HL-60 (cell line): ENCODE measurements at regions not wholly inside any gene's neighbourhood (a gene's known extent, or its start where the extent isn't known, plus 50 kb on each side); places are given as distances from the start of the nearest gene placed in this dataset.

Source experiments
- DNase-seq, 2 experiments: peaks; one replicate each; pipeline ENCODE4 v3.0.0-alpha.2; 2010 to 2020; ENCODE audit warnings: low read depth in 1 of 2, low spot score in 1 of 2
- H3K27ac ChIP-seq: fragments of 250-450 bp; sonication (Bioruptor Pico); replicated peaks from 2 replicates; pipeline ENCODE4 v1.5.1; 2020; ENCODE audit warnings: mild to moderate bottlenecking, moderate library complexity
- H3K27me3 ChIP-seq: fragments of 250-450 bp; sonication (Bioruptor Pico); 2 replicates; pipeline ENCODE4 v1.5.1; 2021; ENCODE audit warnings: mild to moderate bottlenecking, moderate library complexity; ENCODE audit not compliant: insufficient read depth, poor library complexity, severe bottlenecking
- H3K4me3 ChIP-seq: replicated peaks from 2 replicates; pipeline ENCODE4 v1.5.1; 2011; ENCODE audit warnings: mild to moderate bottlenecking, control low read depth, low read length; ENCODE audit not compliant: insufficient read depth
- GABPA ChIP-seq: IDR thresholded peaks from 2 replicates; pipeline ENCODE4 v1.6.1; 2012; ENCODE audit warnings: low read depth
- POLR2AphosphoS5 ChIP-seq: IDR thresholded peaks from 2 replicates; pipeline ENCODE4 v1.6.1; 2012; ENCODE audit warnings: low read depth
- REST ChIP-seq: IDR thresholded peaks from 2 replicates; pipeline ENCODE4 v1.6.1; 2012; ENCODE audit warnings: low read depth; ENCODE audit not compliant: insufficient replicate concordance
- SPI1 ChIP-seq: IDR thresholded peaks from 2 replicates; pipeline ENCODE4 v1.6.1; 2012; ENCODE audit warnings: low read depth, mild to moderate bottlenecking, borderline replicate concordance
- TF ChIP-seq, protein P1 (sequence below): IDR thresholded peaks from one replicate; pipeline ENCODE4 v1.5.1; 2011; ENCODE audit warnings: low read length, control low read depth, inconsistent platforms; ENCODE audit not compliant: insufficient read depth

- H3K27ac ChIP-seq = no peak overlapping the region
- TF ChIP-seq SPI1 (no peak), REST (no peak), GABPA (no peak), POLR2AphosphoS5 (no peak)
- TF ChIP-seq, protein P1, sequence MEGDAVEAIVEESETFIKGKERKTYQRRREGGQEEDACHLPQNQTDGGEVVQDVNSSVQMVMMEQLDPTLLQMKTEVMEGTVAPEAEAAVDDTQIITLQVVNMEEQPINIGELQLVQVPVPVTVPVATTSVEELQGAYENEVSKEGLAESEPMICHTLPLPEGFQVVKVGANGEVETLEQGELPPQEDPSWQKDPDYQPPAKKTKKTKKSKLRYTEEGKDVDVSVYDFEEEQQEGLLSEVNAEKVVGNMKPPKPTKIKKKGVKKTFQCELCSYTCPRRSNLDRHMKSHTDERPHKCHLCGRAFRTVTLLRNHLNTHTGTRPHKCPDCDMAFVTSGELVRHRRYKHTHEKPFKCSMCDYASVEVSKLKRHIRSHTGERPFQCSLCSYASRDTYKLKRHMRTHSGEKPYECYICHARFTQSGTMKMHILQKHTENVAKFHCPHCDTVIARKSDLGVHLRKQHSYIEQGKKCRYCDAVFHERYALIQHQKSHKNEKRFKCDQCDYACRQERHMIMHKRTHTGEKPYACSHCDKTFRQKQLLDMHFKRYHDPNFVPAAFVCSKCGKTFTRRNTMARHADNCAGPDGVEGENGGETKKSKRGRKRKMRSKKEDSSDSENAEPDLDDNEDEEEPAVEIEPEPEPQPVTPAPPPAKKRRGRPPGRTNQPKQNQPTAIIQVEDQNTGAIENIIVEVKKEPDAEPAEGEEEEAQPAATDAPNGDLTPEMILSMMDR = no peak
- H3K27me3 ChIP-seq = no peaks in the 10 kb centered on the region
- no peak for DNase-seq
- no peak overlapping the region for H3K4me3 ChIP-seq
Observed at GRCh38 chr2:123901256-123901655, 123.8 kb upstream of the CNTNAP5 start.

DNA sequence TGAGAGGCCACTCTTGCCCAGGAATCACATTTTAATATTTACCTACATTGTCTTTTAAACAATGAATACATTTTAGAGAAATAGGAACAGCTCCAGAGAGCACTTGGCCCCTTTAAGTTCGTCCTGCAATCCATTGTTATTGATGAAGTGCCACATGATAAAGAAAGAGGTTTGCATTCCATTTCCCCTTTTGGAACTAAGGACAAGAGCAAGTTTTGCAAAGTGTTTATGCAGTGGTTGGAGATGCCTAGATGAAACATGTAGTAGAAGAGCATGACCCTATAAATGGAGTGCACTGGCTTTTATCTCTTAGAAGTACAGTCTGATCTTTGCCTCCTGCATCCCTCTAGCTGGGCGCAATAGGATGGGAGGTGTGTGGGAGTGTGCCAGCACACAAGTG lies 118.7 kb upstream of the CNTNAP5 start:
- TF ChIP-seq, protein P1 = no peak
- TF ChIP-seq REST (no peak), SPI1 (no peak), POLR2AphosphoS5 (no peak), GABPA (no peak)
- Histone ChIP-seq H3K27ac (no peak overlapping the region), H3K4me3 (no peak overlapping the region), H3K27me3 (no peaks in the 10 kb centered on the region)
- DNase-seq = no peak

- H3K27me3 ChIP-seq = no peaks in the 10 kb centered on the region
- TF ChIP-seq GABPA = no peak
- no peak for TF ChIP-seq SPI1
- no peak for TF ChIP-seq POLR2AphosphoS5
- no peak for TF ChIP-seq REST
- TF ChIP-seq, protein P1 = no peak
- no peak overlapping the region for H3K27ac ChIP-seq
- no peak overlapping the region for H3K4me3 ChIP-seq
- DNase-seq = no peak
Observed at GRCh38 chr2:123908522-123908921, 116.6 kb upstream of the CNTNAP5 start.
